Stomach (tissue), 8 donors: ENCODE measurements at regions not wholly inside any gene's neighbourhood (a gene's known extent, or its start where the extent isn't known, plus 50 kb on each side); places are given as distances from the start of the nearest gene placed in this dataset.

ENCODE experiments used
- DNase-seq, 2 donors: peaks; one replicate each; pipeline versions ENCODE4 v3.0.0 to v3.0.0-alpha.2; 2013 to 2019
- H3K27ac ChIP-seq, 5 donors: fragments of 200-600 bp in 4 of 5; sonication (generic) in 4 of 5; one replicate each; pipeline ENCODE4 v1.5.1; 2013 to 2019; ENCODE audit warnings: mild to moderate bottlenecking in 1 of 5, moderate library complexity in 1 of 5
- H3K27me3 ChIP-seq, 3 donors: fragments of 200-600 bp; sonication (generic); one replicate each; pipeline ENCODE4 v1.5.1; 2017 to 2019; ENCODE audit warnings: mixed run types in 1 of 3
- H3K36me3 ChIP-seq, 4 donors: fragments of 200-600 bp; sonication (generic); 1 replicate in 3 of 4; 2 replicates in 1 of 4; pipeline ENCODE4 v1.5.1; 2016 to 2019
- H3K4me1 ChIP-seq, 4 donors: fragments of 200-600 bp; sonication (generic); one replicate each; pipeline ENCODE4 v1.5.1; 2016 to 2019
- H3K4me3 ChIP-seq, 4 donors: fragments of 200-600 bp; sonication (generic) in 3 of 4; one replicate each; pipeline ENCODE4 v1.5.1; 2016 to 2019; ENCODE audit warnings: mild to moderate bottlenecking in 1 of 4
- H3K9me3 ChIP-seq, 4 donors: fragments of 200-600 bp; sonication (generic); one replicate each; pipeline ENCODE4 v1.5.1; 2016 to 2019
- EP300 ChIP-seq: sonication (generic); formaldehyde crosslinking; IDR thresholded peaks from one replicate; pipeline ENCODE4 v1.6.1; 2017; ENCODE audit warnings: antibody characterized with exemption
- POLR2A ChIP-seq, 4 donors: fragments of 450-650 bp; IDR thresholded peaks; one replicate each; pipeline ENCODE4 v1.6.1; 2016; ENCODE audit warnings: antibody characterized with exemption in 4 of 4, control low read depth in 2 of 4, mild to moderate bottlenecking in 1 of 4, moderate library complexity in 1 of 4
- POLR2AphosphoS5 ChIP-seq, 3 donors: sonication (generic); formaldehyde crosslinking; IDR thresholded peaks; one replicate each; pipeline ENCODE4 v1.6.1; 2016; ENCODE audit warnings: antibody characterized with exemption in 3 of 3
- whole genome bisulfite sequencing, 5 donors: extraction: QIAGEN DNeasy Blood & Tissue Kit in 3 of 5; methylation state at CpG; one replicate each; pipeline versions ENCODE4 v1.1.5 to v1.1.7; 2013 to 2018; 5-methylcytosine and 5-hydroxymethylcytosine counted together
- intact Hi-C: fragments of 100-400 bp; cut with DNase I; formaldehyde crosslinking; loops from one replicate; pipeline ENCODE4 v1.15.1; 2023; ENCODE audit warnings: low total_unique reads
- TF ChIP-seq, protein P1 (sequence below), 7 experiments: fragments of 450-650 bp in 4 of 7; fragments of 200-600 bp in 3 of 7; sonication (generic) in 3 of 7; IDR thresholded peaks; one replicate each; pipeline ENCODE4 v1.5.1; 2016 to 2019; ENCODE audit warnings: antibody characterized with exemption in 7 of 7, control low read depth in 2 of 7, mild to moderate bottlenecking in 1 of 7
- donor health status: healthy with polysubstance abuse.
- donor health status: Bipolar disorder and iron deficiency.
- donor health status: healthy.

DNA sequence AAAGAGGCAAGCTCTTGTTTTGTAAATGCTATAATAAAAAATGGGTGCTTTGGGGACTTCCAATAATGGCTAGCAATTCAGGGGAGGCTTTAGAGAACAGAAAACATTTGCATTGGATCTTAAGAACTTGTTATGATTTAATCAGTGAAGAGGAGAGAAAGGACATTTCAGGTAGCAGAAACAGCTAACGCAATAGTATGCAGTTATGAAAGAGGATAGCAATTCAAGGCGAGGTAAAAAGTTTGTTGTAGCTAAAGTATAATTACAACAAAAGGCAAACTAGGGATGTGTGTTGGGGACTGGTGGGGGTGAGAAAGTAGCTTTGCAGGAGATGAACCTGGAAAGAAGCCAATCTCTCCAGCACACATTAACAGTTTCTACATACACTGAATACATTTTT lies 558.7 kb upstream of the SEMA6D start:
- Histone ChIP-seq H3K9me3 (no peaks in the 10 kb centered on the region), H3K36me3 (no peaks in the 10 kb centered on the region), H3K27me3 (peaks cover 0 to 4% (median 0%) of the 10 kb centered on the region in 3 donors), H3K27ac (no peak overlapping the region), H3K4me3 (no peak overlapping the region), H3K4me1 (no peaks in the 10 kb centered on the region)
- WGBS, 5 donors: 57 to 70% (median 64%) methylated on average over 2 of the region's 2 CpGs
- intact Hi-C loops: no loop called here
- peak in 1 of 2 donors; percentile 38 for DNase-seq
- TF ChIP-seq EP300 (no peak), POLR2AphosphoS5 (IDR thresholded peaks at IDR 0.05) (no peak), POLR2A (IDR thresholded peaks at IDR 0.05) (no peak)
- TF ChIP-seq, protein P1, sequence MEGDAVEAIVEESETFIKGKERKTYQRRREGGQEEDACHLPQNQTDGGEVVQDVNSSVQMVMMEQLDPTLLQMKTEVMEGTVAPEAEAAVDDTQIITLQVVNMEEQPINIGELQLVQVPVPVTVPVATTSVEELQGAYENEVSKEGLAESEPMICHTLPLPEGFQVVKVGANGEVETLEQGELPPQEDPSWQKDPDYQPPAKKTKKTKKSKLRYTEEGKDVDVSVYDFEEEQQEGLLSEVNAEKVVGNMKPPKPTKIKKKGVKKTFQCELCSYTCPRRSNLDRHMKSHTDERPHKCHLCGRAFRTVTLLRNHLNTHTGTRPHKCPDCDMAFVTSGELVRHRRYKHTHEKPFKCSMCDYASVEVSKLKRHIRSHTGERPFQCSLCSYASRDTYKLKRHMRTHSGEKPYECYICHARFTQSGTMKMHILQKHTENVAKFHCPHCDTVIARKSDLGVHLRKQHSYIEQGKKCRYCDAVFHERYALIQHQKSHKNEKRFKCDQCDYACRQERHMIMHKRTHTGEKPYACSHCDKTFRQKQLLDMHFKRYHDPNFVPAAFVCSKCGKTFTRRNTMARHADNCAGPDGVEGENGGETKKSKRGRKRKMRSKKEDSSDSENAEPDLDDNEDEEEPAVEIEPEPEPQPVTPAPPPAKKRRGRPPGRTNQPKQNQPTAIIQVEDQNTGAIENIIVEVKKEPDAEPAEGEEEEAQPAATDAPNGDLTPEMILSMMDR (IDR thresholded peaks at IDR 0.05): no peak

DNA sequence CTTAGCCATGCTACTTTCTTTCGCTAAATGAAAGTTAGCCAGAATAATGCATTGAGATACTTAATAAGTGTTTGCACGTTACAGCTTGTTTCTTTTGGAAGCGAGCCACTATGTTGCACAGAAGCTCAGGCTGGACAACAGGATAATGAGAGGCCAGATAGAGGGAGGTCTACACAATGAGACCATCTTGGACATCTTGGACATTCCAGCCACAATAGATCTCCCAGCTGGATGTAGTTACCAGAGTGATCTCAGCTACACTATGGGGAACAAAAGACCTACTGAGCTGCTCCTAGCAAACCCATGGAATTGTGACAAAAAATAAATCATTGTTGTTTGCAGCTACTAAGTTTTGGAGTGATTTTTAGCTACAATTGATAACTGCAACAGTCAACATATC lies 540.1 kb upstream of the SEMA6D start:
- TF ChIP-seq POLR2AphosphoS5 (IDR thresholded peaks at IDR 0.05) (no peak), EP300 (no peak), POLR2A (IDR thresholded peaks at IDR 0.05) (no peak)
- TF ChIP-seq, protein P1 (IDR thresholded peaks at IDR 0.05): no peak
- Histone ChIP-seq H3K27me3 (peaks cover 0 to 6% (median 0%) of the 10 kb centered on the region in 3 donors), H3K27ac (no peak overlapping the region), H3K9me3 (peaks cover 0 to 7% (median 3%) of the 10 kb centered on the region in 4 donors), H3K4me3 (no peak overlapping the region), H3K36me3 (no peaks in the 10 kb centered on the region), H3K4me1 (no peaks in the 10 kb centered on the region)
- intact Hi-C loops: no loop called here
- DNase-seq: no peak
- WGBS, 5 donors: 65 to 76% (median 74%) methylated on average over 3 of the region's 3 CpGs

DNA sequence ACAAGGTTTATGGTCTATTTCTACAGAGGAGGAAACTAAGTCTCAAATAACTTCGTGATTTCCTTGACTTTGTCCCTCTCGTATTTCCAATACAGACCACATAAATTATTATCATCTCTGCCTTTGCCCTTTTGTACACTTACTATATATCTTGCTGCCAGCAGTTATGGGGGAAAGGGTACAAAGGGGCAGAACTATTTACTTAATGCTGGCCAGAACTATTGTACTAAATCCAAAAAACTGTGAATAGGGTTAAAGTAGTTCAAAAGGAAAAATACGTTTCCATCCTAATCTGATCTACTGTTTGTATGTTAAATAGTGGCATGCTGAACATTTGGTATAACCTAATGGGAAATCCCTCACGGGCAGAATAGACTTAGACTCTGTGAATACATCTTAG lies 537.3 kb upstream of the SEMA6D start:
- peaks cover 13 to 15% (median 13%) of the 10 kb centered on the region in 4 donors for H3K4me1 ChIP-seq
- WGBS, 5 donors: 10 to 36% (median 20%) methylated on average over 4 of the region's 4 CpGs
- H3K36me3 ChIP-seq: no peaks in the 10 kb centered on the region
- no peak for TF ChIP-seq POLR2AphosphoS5 (IDR thresholded peaks at IDR 0.05)
- no peak for TF ChIP-seq EP300
- TF ChIP-seq POLR2A (IDR thresholded peaks at IDR 0.05): no peak
- H3K9me3 ChIP-seq: peaks cover 0 to 7% (median 3%) of the 10 kb centered on the region in 4 donors
- intact Hi-C loops: no loop called here
- no peak overlapping the region for H3K4me3 ChIP-seq
- DNase-seq: no peak
- no peak overlapping the region for H3K27ac ChIP-seq
- peaks cover 6 to 34% (median 24%) of the 10 kb centered on the region in 3 donors for H3K27me3 ChIP-seq

DNA sequence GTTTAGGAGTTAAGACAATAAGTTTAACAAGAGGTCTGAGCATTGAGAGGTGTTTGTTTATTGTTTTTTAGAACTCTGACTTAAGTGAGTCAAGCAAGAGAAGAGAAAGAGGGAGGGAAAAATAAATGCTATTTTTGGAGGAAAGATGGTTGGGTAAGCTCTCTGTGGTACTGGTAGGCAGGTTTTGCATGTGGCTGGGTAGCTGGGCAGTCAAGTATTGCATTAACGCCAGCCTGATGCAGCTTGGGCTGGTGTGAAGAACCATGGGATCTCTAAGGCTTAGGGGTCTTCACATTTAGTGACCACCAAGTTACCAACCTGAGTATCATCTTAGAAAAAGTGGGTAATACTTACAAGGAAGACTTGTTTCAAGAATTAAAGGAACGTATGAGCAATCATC lies 534.5 kb upstream of the SEMA6D start:
- peaks cover 14 to 21% (median 17%) of the 10 kb centered on the region in 4 donors for H3K4me1 ChIP-seq
- intact Hi-C loops: no loop called here
- H3K36me3 ChIP-seq: no peaks in the 10 kb centered on the region
- H3K27ac ChIP-seq: no peak overlapping the region
- H3K4me3 ChIP-seq: no peak overlapping the region
- no peaks in the 10 kb centered on the region for H3K9me3 ChIP-seq
- DNase-seq: no peak
- 44 to 86% (median 72%) methylated on average over 2 of the region's 2 CpGs for WGBS, 5 donors
- peaks cover 8 to 46% (median 30%) of the 10 kb centered on the region in 3 donors for H3K27me3 ChIP-seq
- TF ChIP-seq, protein P1 (IDR thresholded peaks at IDR 0.05): no peak
- TF ChIP-seq POLR2A (IDR thresholded peaks at IDR 0.05) (no peak), EP300 (no peak), POLR2AphosphoS5 (IDR thresholded peaks at IDR 0.05) (no peak)
